Epithelial cell of prostate (primary cell): ENCODE measurements at regions not wholly inside any gene's neighbourhood (a gene's known extent, or its start where the extent isn't known, plus 50 kb on each side); places are given as distances from the start of the nearest gene placed in this dataset.
A peak's percentile ranks its signal among the peaks of the same experiment; 100 is the strongest.
"Not testable (repeated sequence)": the region's sequence is repeated elsewhere in the genome, so short reads cannot be mapped to it uniquely, and the experiment has no call there.

Experiments
- DNase-seq: peaks from one replicate; pipeline ENCODE4 v3.0.0-alpha.2; 2011; ENCODE audit warnings: low read depth, low spot score
- H3K27ac ChIP-seq: fragments of 450-650 bp; 2 replicates; pipeline ENCODE4 v1.5.1; 2017; ENCODE audit warnings: mild to moderate bottlenecking

DNA sequence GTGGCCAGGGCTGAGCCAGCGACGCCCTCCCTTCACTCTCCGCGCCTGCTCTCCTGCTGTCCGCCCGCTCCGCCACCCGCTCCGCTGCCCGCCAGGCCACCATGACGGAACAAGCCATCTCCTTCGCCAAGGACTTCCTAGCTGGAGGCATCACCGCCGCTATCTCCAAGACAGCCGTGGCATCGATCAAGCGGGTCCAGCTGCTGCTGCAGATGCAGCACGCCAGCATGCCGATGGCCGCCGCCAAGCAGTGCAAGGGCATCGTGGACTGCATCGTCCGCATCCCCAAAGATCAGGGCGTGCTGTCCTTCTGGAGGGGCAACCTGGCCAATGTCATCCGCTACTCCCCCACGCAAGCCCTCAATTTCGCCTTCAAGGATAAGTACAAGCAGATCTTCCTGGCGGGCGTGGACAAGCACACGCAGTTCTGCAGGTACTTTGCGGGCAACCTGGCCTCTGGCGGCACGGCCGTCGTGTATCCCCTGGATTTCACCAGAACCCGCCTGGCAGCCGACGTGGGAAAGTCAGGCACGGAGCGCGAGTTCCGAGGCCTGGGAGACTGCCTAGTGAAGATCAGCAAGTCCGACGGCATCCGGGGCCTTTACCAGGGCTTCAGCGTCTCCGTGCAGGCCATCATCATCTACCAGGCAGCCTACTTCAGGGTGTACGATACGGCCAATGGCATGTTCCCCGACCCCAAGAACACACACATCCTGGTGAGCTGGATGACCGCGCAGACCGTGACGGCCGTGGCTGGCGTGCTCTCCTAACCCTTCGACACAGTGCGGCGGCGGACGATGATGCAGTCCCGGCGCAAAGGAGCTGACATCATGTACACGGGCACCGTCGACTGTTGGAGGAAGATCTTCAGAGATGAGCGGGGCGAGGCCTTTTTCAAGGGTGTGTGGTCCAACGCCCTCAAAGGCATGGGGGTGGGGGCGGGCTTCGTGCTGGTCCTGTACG, 1130.4 kb upstream of the ACO1 start:
- H3K27ac ChIP-seq: no peak overlapping the region
- DNase-seq: no peak

DNA sequence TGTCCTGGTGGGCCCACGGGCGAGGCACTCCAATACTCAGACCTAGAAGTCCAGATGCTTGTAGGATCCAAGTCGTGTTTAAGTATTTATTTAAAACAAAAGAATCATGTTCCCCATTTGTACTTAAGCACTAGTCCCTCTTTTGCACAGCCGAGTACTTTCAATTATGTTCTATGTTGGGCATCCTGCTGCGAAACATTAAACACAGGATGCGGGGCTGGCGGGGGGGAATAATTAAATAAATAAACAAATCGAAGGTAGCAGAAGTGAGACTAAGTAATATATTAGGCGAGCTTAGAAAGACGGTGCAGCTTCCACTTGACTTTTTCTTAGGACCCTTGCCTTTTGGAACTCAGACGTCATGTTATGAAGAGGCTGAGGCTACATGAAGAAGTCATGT, 1129.2 kb upstream of the ACO1 start:
- no peak overlapping the region for H3K27ac ChIP-seq
- no peak for DNase-seq

DNA sequence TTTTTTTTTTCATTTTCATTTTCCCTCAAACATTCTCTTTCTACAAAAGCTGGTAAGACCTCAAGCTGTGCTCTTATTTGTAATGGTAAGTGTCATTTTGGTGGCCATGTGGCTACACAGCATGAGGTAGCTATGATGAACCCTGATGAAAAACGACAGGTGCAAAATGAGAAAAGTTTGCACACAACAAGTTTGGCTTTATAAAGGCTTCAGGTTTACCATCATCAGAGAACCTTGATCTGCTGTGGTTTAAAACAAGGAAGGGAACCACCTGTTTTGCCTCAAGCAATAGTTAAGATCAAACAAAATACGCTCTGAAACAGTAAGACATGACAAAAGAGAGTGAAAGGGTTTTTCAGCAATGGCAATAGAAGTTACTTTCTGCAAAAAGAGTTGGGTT, 1124.6 kb upstream of the ACO1 start:
- DNase-seq: no peak
- H3K27ac ChIP-seq: no peak overlapping the region

DNA sequence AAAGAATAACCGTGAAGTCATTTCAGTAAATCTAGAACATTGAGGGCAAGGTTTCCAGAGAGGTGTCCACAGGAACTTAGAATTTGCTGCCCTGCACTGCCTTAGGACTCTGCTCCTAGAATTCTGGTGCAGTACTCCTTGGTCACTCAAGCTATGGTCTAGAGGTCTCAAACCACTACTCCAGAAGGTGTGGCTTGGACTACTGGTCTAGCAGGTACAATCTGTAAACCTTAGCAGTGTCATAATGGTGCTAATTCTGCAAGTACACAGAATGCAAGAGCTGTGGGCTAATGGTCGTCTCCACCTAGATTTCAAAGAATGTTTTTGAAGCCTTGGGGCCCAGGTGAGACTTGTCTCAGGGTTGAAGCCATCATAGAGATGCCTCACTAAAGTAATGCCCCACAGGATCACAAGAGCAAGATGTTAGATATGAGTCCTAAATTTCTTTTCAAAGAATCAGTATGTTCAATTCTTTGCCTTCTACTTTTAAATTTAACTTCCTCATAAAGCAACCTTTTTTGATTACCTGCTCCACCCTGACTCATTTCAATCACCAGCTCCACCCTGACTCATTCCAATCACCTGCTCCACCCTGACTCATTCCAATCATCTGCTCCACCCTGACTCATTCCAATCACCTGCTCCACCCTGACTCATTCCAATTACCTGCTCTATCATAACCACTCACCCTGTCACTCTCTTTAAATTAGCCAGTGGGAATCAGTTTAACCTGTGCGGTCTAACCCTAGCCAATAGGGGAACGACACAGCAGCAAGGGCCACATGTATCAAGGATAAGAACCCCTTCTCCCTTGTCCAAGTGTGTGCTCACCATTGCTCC, 1111.8 kb upstream of the ACO1 start:
- peak overlapping the region; percentile 83 for H3K27ac ChIP-seq
- DNase-seq: peak; percentile 89

DNA sequence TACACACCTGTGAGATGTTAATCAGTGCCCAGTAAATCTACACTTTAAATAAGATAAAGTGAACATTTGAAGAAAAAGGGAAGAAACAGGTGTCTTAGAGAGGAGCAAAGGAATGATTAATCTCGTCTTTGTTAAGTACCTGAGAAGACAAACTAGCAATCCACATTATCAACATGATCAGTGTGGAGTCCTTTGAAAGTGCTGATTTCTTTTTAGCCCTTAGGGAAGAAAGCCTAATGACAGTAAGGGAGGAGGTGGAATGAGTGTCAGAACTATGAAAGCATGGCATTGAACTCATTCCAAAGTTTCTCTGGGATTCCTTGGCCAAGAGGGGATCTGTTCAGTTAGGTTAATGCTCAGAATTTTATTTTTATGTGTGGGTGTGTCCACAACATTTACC, 1109.0 kb upstream of the ACO1 start:
- no peak for DNase-seq
- no peak overlapping the region for H3K27ac ChIP-seq

DNA sequence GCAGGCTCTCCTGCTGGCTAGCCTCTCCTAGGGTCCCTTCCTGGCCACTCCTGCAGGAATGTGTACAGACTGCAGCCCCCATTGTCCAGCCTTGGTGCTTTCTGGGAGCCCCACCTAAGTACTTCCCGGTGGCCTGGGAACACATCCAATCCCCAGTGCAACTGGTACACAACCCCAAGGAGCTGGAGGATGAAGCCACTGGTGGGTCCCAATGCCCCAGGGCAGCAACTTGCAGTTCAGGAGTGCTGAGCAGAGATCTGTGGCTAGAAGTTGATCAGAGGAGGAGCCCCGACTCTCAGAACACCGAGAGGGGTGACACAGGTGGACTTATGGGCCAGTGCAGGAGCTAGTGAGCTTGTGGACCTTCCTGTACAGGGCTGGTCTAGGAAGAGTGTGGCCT, 1093.7 kb upstream of the ACO1 start:
- no peak for DNase-seq

DNA sequence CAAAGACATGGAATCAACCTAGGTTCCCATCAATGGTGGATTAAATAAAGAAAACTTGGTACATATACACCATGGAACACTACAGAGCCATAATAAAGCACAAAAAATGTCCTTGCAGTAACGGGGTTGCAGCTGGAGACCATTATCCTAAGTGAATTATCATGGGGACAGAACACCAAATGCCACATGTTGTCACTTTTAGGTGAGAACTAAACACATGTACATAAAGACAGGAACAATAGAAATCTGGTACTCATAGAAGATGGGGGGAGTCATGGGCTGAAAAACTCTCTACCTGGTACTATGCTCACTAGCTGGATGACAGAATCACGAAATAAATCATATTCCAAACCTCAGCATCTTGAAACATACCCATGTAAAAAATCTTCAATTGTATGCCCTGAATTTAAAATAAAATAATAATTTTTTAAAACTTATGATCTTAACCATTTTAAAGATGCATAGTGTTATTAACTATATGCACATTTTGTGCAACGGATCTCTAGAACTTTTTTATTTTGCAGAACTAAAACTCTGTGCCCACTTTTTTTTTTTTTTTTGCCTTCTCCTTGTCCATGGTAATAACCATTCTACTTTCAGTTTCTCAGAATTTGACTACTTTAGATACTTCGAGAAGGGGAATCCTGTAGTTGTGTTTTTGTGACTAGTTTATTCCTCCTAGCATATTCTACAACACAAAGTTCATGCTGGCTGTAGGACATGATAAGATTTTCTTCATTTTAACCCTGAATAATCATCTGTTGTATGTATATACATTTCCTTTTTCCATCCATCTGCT, 1081.6 kb upstream of the ACO1 start:
- no peak for DNase-seq

More for the DNA sequence above, 1093.7 kb upstream of the ACO1 start:
- no peak overlapping the region for H3K27ac ChIP-seq

DNA sequence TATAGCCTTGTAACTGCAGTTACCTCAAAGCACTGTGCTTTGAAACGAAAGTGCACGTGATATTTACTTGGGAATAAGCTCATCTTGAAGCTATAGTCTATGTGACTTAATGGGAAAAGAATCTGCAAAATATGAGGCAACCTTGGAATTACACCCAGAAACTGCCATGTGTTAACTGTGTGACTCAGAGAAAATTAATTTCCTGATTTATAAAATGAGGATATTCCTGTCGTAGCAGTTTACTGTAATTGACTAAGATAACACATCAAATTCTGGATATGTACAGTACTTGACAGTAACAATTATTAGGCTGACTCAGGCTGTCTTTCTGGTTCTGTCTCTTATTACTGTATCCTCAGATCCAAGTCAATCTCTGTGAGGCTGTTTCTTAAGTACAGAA, 1079.9 kb upstream of the ACO1 start:
- peak overlapping the region; percentile 79 for H3K27ac ChIP-seq
- DNase-seq: peak; percentile 79

More for the DNA sequence above, 1081.6 kb upstream of the ACO1 start:
- no peak overlapping the region for H3K27ac ChIP-seq

DNA sequence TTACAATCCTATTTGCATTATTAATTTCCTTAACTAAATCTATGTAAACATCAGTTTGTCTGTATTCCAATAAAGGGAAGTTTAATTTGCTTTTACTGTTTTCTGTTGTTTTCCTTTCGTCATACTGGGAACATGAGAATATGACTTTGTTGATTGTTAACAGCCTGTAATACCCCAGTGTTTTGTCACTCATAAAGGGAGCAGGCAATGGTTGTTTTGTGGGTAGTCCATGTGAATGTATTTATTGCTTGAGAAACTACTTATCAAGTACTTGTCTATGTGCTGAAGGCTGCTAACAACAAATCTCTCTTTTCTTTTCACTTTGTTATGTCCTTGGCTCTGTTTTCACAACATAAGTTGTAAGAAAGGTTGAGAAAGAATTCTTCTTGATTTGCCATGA, 1070.2 kb upstream of the ACO1 start:
- no peak overlapping the region for H3K27ac ChIP-seq
- DNase-seq: no peak

DNA sequence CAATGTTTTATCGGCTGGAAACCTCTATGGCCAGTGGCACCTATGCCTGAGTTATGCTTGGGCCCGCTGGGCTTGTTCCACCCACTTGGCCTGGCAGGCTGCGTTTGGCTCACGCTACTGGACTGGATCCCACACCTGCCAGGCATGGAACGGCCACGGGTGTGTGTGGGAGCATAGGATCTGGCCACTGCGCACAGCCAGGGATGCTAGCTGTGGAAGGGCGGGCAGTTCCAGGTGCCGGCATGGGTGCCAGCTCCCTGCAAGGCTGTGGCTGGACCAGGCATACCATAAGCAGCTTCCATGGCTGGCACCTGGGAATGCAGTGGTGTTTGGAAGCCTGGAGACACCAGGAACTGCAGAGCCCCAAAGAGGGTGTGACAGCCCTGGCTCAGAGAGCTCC, 1063.9 kb upstream of the ACO1 start:
- DNase-seq: no peak
- no peak overlapping the region for H3K27ac ChIP-seq

DNA sequence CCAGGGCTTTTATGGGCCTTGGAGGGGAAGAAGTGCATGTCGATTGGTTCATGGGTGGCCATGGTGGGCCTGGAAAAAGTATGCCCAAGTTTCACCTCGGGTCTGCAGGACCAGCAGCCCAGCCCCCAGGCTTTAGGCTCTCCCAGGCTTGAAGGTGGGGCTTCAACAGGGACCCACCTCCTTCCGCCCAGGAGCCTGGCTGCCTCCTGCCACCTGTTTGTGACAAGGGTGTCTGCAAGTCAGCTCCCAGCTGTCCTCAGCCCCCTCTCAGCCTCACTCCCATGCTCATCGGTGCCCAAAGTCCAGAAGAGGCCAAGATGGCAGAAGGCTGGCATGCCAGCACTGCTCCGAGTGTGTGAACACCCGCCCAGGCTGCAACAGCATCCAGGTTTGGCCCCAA, 1063.2 kb upstream of the ACO1 start:
- H3K27ac ChIP-seq: no peak overlapping the region
- no peak for DNase-seq

DNA sequence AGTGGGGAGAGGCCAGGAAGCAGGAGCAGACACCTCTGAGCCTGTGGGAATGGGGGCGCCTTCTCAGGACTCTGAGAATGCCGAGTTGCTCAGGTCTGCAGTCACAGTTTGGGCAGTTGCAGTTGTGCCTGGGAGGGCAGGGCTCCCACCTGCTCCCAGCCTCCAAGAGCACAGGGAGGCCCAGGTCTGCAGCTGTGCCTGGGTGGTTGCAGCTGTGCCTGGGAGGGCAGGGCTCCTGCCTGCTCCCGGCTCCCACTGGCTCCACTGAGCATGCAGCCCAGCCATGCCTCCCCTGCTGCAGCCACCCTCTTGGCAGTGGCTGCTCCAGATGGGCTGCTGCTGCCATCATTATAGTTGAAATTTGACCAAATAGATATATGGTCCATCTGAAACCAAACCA, 1062.8 kb upstream of the ACO1 start:
- DNase-seq: no peak
- H3K27ac ChIP-seq: no peak overlapping the region

DNA sequence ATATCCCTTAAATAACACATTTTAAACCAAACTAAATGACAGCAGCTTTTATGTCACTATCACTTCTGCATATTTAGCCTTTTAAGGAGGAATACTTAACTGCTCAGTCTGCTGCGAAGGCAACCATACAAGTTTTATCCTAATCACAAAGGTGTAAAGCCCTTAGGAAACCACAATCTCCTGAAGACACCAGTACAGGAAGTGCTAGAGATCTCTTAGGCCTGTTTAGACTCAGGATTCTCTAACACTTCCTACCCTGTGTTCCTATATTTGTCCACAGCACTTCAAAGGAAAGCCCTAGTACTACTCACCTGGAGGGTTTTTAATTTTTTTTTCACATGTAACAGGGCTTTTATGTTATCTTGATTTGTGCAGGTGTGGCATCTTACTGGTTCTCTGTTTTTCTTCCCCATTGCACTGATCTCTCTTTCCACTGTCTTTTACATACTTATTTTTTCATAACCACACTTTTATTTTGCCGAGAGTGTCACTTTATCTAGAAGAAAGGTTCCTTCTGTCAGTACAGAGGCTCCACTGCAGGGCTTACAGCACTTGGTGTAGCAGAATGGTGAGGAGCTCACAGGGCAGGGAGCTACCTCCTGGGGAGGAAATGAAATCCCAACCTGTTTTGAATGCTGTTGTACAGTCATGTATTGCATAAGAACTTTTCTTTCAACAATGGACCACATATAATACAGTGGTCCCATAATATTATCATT, 1060.6 kb upstream of the ACO1 start:
- DNase-seq: no peak
- no peak overlapping the region for H3K27ac ChIP-seq

DNA sequence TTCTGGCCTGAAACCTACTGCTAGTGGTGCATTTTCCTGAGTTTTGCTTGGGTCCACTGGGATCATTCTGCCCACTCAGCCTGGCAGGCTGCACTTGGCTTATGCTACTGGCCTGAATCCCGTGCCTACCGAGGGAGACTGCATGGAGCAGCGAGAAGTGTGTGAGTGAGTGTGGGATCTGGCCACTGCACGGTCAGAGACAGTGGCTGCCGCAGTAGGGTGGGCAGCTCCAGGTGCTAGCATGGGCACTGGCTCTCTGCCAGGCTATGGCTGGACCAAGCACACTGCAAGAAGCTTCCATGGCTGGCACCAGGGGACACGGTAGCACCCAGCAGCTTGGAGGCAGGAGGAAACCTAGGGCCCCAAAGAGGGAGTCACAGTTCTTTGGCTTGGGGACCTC, 1058.7 kb upstream of the ACO1 start:
- H3K27ac ChIP-seq: no peak overlapping the region
- no peak for DNase-seq

DNA sequence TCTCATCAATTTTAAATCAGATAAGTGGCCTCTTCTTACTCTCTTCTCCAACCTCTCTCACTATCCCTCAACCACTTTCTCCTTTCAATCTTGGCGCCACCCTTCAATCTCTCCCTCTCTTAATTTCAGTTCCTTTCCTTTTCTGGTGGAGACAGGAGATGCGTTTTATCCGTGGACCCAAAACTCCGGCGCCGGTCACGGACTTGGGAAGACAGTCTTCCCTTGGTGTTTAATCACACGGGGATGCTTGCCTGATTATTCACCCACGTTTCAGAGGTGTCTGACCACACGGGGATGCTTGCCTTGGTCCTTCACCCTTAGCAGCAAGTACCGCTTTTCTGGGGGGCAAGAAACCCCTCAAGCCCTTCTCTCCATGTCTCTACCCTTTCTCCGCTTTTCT, 1057.6 kb upstream of the ACO1 start:
- DNase-seq: not testable (repeated sequence)

DNA sequence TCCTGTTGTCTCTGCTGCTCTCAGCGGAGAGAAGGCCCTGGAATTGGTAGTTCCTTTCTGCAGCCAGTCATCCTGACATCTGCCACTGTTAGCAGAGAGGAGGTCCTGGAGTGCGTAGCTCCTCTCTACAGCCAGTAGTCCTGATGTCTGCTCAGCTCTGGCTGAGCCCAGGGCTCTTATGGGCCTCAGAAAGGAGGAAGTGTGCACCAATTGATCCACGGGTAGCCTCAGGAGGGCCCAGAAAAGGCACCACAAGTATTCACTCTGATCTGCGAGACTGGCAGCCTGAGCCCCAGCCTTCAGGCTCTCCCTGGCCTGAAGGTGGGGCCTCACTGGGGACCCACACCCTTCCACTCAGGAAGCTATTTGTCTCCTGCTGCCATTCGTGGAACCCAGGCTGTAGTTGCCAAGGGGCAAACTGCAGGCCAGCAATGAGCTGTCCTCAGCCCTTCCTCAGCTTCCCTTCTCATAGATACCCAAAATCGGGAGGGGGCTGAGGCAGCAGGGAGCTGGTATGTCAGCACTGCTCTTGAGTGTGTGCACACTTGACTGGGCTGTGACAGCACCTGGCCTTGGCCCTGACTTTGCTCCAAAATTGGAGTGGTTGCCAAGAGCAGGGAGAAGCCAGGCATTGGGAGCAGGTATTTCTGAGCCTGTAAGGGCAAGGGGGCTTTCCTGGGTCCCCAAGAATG, 1049.5 kb upstream of the ACO1 start:
- DNase-seq: no peak
- H3K27ac ChIP-seq: no peak overlapping the region

More for the DNA sequence above, 1057.6 kb upstream of the ACO1 start:
- not testable (repeated sequence) for H3K27ac ChIP-seq

DNA sequence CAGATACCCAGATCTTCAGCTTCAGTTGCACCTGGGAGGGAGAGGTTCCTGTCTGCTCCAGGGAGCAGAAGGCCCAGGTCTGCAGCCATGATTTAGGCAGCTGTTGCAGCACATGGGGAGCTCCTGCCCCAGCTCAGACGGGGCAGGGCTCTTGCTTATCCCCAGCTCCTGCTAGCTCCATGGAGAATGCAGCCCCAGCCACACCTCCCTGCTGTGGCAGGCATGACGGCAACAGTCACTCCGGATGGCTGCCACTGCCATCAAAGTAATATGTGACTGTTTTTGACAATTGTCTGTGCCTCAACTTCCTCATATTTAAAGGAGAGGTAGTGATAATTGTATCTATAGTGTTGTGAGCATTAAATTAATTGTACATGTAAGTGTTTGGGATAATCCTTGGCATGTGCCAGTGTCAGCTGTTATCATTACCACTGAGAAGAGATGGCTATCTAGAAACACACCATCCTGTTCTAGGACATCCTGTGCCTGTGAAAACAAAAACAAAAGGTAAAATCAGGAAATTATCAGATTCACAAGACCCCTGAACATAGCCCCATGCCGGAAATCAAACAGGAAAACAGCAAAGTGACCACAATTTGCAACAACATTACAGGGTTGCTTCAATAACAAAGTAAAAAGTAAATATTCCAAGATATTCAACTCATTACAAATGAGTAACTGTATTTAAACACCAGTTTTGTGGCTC, 1048.8 kb upstream of the ACO1 start:
- no peak overlapping the region for H3K27ac ChIP-seq
- DNase-seq: no peak

DNA sequence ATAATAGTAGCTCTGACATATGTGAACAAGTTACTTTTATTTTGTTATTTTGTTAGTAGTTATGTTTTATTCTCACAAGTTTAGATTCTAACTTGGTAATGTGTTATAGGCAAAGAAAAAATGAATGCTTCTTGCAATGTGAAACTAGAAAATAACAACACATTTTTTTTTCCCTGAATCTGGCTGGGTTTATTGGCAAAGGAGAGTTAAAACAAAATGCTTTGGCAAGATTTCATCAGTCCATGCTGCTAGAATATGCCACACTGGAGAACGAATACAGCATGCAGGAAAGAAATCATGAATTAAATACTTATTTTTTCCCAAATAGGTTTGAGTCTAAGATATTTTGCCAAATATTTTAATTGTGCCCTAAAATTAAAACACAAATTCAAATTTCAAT, 1048.1 kb upstream of the ACO1 start:
- no peak overlapping the region for H3K27ac ChIP-seq
- DNase-seq: no peak

DNA sequence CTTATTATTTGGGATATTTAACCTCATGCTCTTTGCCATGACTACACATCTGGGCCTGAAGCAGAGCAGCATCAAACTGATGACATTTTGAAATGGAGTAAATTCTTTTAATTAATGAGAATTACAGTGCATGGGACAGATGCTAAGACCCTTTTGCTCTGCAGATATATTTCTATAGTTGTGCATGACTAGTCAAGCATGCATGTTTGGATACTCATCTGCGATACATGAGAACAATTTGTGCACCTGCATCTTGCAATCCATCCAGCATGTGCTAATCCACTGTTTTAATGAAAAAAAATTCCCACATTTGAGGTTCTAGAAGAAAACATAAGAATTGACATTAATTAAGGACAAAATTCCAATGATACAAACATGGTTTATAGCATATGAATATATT, 1047.6 kb upstream of the ACO1 start:
- H3K27ac ChIP-seq: no peak overlapping the region
- DNase-seq: no peak
